GM10266 (cell line): ENCODE measurements at regions not wholly inside any gene's neighbourhood (a gene's known extent, or its start where the extent isn't known, plus 50 kb on each side); places are given as distances from the start of the nearest gene placed in this dataset.

Source experiments
- DNase-seq: peaks from one replicate; pipeline ENCODE4 v3.0.0; 2012; ENCODE audit errors: extremely low spot score
- CTCF ChIP-seq: IDR thresholded peaks from 2 replicates; pipeline ENCODE4 v1.5.1; 2012; ENCODE audit warnings: mild to moderate bottlenecking, low read depth; ENCODE audit not compliant: control insufficient read depth, insufficient read depth; ENCODE audit errors: missing control alignments

- DNase-seq = no peak
- no peak for TF ChIP-seq CTCF
Observed at GRCh38 chr13:66102864-66103263, 1127.3 kb downstream of the PCDH9 start.

- TF ChIP-seq CTCF = no peak
Observed at GRCh38 chr13:66099825-66100224, 1130.3 kb downstream of the PCDH9 start.

GRCh38 chr13:66098931-66099628, 1131.1 kb downstream of the PCDH9 start:
- DNase-seq = no peak

More at GRCh38 chr13:66099825-66100224, 1130.3 kb downstream of the PCDH9 start:
- no peak for DNase-seq

GRCh38 chr13:66089711-66090110, 1140.4 kb downstream of the PCDH9 start:
- no peak for DNase-seq
- no peak for TF ChIP-seq CTCF

More at GRCh38 chr13:66098931-66099628, 1131.1 kb downstream of the PCDH9 start:
- no peak for TF ChIP-seq CTCF

GRCh38 chr13:66087269-66087710, 1142.8 kb downstream of the PCDH9 start:
- TF ChIP-seq CTCF = no peak

GRCh38 chr13:66077132-66077689, 1152.9 kb downstream of the PCDH9 start:
- no peak for DNase-seq

More at GRCh38 chr13:66087269-66087710, 1142.8 kb downstream of the PCDH9 start:
- no peak for DNase-seq

More at GRCh38 chr13:66077132-66077689, 1152.9 kb downstream of the PCDH9 start:
- no peak for TF ChIP-seq CTCF
